ENCODE measurements at regions not wholly inside any gene's neighbourhood (a gene's known extent, or its start where the extent isn't known, plus 50 kb on each side); places are given as distances from the start of the nearest gene placed in this dataset.

GRCh38 chr20:23159947-23160318, 73.8 kb upstream of the CD93 start:
- no peak for TF ChIP-seq CTCF (IDR thresholded peaks at IDR 0.05)
- ATAC-seq (ENCODE audit: insufficient number of reproducible peaks, low FRiP score, low read depth) (no peak), DNase-seq (ENCODE audit: low spot score) (no peak)
- H3K4me1 ChIP-seq (ENCODE audit: control insufficient read depth in 1 of 2, low read depth in 2 of 2) = peaks cover 33 to 90% of the 10 kb centered on the region in 2 donors
- peak overlapping the region; percentile 36 to 74 for H3K27ac ChIP-seq
- H3K27me3 ChIP-seq (replicated peaks; ENCODE audit: insufficient read depth) = no peaks in the 10 kb centered on the region
- peak overlapping the region; percentile 28 for H3K4me3 ChIP-seq
- H3K36me3 ChIP-seq = no peaks in the 10 kb centered on the region
- no peaks in the 10 kb centered on the region for H3K9me3 ChIP-seq

GRCh38 chr20:23159256-23159946, 73.3 kb upstream of the CD93 start:
- TF ChIP-seq CTCF (IDR thresholded peaks at IDR 0.05) = no peak
- Histone ChIP-seq H3K4me1 (ENCODE audit: control insufficient read depth in 1 of 2, low read depth in 2 of 2) (peaks cover 33 to 90% of the 10 kb centered on the region in 2 donors), H3K27me3 (replicated peaks; ENCODE audit: insufficient read depth) (no peaks in the 10 kb centered on the region), H3K4me3 (peak overlapping the region; percentile 28), H3K9me3 (no peaks in the 10 kb centered on the region), H3K36me3 (no peaks in the 10 kb centered on the region), H3K27ac (peak overlapping the region; percentile 36 to 74)
- ATAC-seq (ENCODE audit: insufficient number of reproducible peaks, low FRiP score, low read depth) (no peak), DNase-seq (ENCODE audit: low spot score) (no peak)

- H3K9me3 ChIP-seq = no peaks in the 10 kb centered on the region
Measured at GRCh38 chr20:23157734-23158133, 71.6 kb upstream of the CD93 start.

GRCh38 chr20:23156842-23157423, 70.8 kb upstream of the CD93 start:
- TF ChIP-seq CTCF (IDR thresholded peaks at IDR 0.05) = no peak
- no peak for DNase-seq (ENCODE audit: low spot score)
- no peaks in the 10 kb centered on the region for H3K27me3 ChIP-seq (replicated peaks; ENCODE audit: insufficient read depth)
- no peak overlapping the region for H3K4me3 ChIP-seq
- H3K27ac ChIP-seq = peak overlapping the region; percentile 94 to 96
- peaks cover 47 to 93% of the 10 kb centered on the region in 2 donors for H3K4me1 ChIP-seq (ENCODE audit: control insufficient read depth in 1 of 2, low read depth in 2 of 2)
- H3K36me3 ChIP-seq = no peaks in the 10 kb centered on the region
- H3K9me3 ChIP-seq = no peaks in the 10 kb centered on the region
- no peak for ATAC-seq (ENCODE audit: insufficient number of reproducible peaks, low FRiP score, low read depth)

More at GRCh38 chr20:23157734-23158133, 71.6 kb upstream of the CD93 start:
- DNase-seq (ENCODE audit: low spot score) (no peak), ATAC-seq (ENCODE audit: insufficient number of reproducible peaks, low FRiP score, low read depth) (no peak)
- Histone ChIP-seq H3K27me3 (replicated peaks; ENCODE audit: insufficient read depth) (no peaks in the 10 kb centered on the region), H3K4me1 (ENCODE audit: control insufficient read depth in 1 of 2, low read depth in 2 of 2) (peaks cover 42 to 94% of the 10 kb centered on the region in 2 donors), H3K4me3 (no peak overlapping the region), H3K36me3 (no peaks in the 10 kb centered on the region), H3K27ac (peak overlapping the region; percentile 51 to 96)
- TF ChIP-seq CTCF (IDR thresholded peaks at IDR 0.05) = no peak

- ATAC-seq (ENCODE audit: insufficient number of reproducible peaks, low FRiP score, low read depth) = peak; percentile 22
- Histone ChIP-seq H3K4me1 (ENCODE audit: control insufficient read depth in 1 of 2, low read depth in 2 of 2) (peaks cover 52 to 93% of the 10 kb centered on the region in 2 donors), H3K27ac (peak overlapping the region; percentile 94 to 96)
Measured at GRCh38 chr20:23156170-23156841, 70.2 kb upstream of the CD93 start.

More at GRCh38 chr20:23156170-23156841, 70.2 kb upstream of the CD93 start:
- no peak overlapping the region for H3K4me3 ChIP-seq
- H3K9me3 ChIP-seq = no peaks in the 10 kb centered on the region
- no peaks in the 10 kb centered on the region for H3K27me3 ChIP-seq (replicated peaks; ENCODE audit: insufficient read depth)
- H3K36me3 ChIP-seq = no peaks in the 10 kb centered on the region
- DNase-seq (ENCODE audit: low spot score) = peak; percentile 54
- no peak for TF ChIP-seq CTCF (IDR thresholded peaks at IDR 0.05)
